ENCODE measurements at regions not wholly inside any gene's neighbourhood (a gene's known extent, or its start where the extent isn't known, plus 50 kb on each side); places are given as distances from the start of the nearest gene placed in this dataset.

DNA sequence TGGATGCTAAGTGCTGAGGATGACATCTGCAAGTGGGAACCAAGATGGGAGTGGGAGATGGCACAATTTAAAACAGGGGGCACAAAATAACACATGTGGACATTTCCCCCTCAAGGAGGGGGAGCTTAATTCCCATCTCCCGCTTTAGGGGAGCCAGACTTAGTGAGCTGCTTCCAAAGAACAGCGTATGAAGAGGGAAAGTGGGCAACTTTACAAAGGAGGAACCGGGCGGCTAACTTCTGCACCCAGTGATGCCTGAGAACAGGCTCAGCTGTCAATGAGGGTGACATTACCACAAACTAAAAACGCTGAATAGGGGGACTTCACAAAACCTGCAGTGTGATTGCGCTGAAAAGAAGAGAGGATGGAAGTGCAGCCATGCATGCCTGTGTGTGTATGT is 95.5 kb upstream of the NXT1 start:
- TF ChIP-seq, protein P1, sequence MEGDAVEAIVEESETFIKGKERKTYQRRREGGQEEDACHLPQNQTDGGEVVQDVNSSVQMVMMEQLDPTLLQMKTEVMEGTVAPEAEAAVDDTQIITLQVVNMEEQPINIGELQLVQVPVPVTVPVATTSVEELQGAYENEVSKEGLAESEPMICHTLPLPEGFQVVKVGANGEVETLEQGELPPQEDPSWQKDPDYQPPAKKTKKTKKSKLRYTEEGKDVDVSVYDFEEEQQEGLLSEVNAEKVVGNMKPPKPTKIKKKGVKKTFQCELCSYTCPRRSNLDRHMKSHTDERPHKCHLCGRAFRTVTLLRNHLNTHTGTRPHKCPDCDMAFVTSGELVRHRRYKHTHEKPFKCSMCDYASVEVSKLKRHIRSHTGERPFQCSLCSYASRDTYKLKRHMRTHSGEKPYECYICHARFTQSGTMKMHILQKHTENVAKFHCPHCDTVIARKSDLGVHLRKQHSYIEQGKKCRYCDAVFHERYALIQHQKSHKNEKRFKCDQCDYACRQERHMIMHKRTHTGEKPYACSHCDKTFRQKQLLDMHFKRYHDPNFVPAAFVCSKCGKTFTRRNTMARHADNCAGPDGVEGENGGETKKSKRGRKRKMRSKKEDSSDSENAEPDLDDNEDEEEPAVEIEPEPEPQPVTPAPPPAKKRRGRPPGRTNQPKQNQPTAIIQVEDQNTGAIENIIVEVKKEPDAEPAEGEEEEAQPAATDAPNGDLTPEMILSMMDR (IDR thresholded peaks at IDR 0.05): no peak
- no peak for TF ChIP-seq ZFX (IDR thresholded peaks at IDR 0.05; ENCODE audit: borderline replicate concordance)

All from 22Rv1 (cell line).